Dermis microvascular lymphatic vessel endothelial cell (primary cell): ENCODE measurements at regions not wholly inside any gene's neighbourhood (a gene's known extent, or its start where the extent isn't known, plus 50 kb on each side); places are given as distances from the start of the nearest gene placed in this dataset.
"Not testable (repeated sequence)": the region's sequence is repeated elsewhere in the genome, so short reads cannot be mapped to it uniquely, and the experiment has no call there.

Experiments used
- DNase-seq, 2 donors: peaks; one replicate each; pipeline versions ENCODE4 v3.0.0 to v3.0.0-alpha.2; 2010; ENCODE audit warnings: low read depth in 2 of 2

- DNase-seq = no peak
These were observed 194.8 kb downstream of the KIT start for GRCh38 chr4:54852602-54853001.

GRCh38 chr4:54852054-54852453 is 194.3 kb downstream of the KIT start:
- DNase-seq = no peak

- DNase-seq = no peak
These were observed 187.2 kb downstream of the KIT start for GRCh38 chr4:54844911-54845310.

- DNase-seq = no peak
These were observed 186.2 kb downstream of the KIT start for GRCh38 chr4:54843946-54844345.

- no peak for DNase-seq
These were observed 185.3 kb downstream of the KIT start for GRCh38 chr4:54843106-54843505.

GRCh38 chr4:54842656-54843055 is 184.9 kb downstream of the KIT start:
- no peak for DNase-seq

GRCh38 chr4:54842226-54842625 is 184.5 kb downstream of the KIT start:
- no peak for DNase-seq

GRCh38 chr4:54840992-54841768 is 183.4 kb downstream of the KIT start:
- no peak for DNase-seq

- DNase-seq = no peak
These were observed 182.7 kb downstream of the KIT start for GRCh38 chr4:54840430-54840829.

GRCh38 chr4:54838301-54838700 is 180.5 kb downstream of the KIT start:
- no peak for DNase-seq

GRCh38 chr4:54837576-54838140 is 179.9 kb downstream of the KIT start:
- DNase-seq = no peak

GRCh38 chr4:54828361-54828760 is 170.6 kb downstream of the KIT start:
- not testable (repeated sequence) for DNase-seq

- DNase-seq = no peak
These were observed 165.9 kb downstream of the KIT start for GRCh38 chr4:54823616-54824015.

GRCh38 chr4:54819034-54819433 is 161.3 kb downstream of the KIT start:
- no peak for DNase-seq

GRCh38 chr4:54818481-54818880 is 160.7 kb downstream of the KIT start:
- DNase-seq = no peak

- DNase-seq = no peak
These were observed 155.9 kb downstream of the KIT start for GRCh38 chr4:54813674-54814073.

- no peak for DNase-seq
These were observed 148.6 kb downstream of the KIT start for GRCh38 chr4:54806351-54806750.

GRCh38 chr4:54802336-54802735 is 144.6 kb downstream of the KIT start:
- DNase-seq = no peak

GRCh38 chr4:54800831-54801530 is 143.2 kb downstream of the KIT start:
- no peak for DNase-seq

GRCh38 chr4:54794579-54794978 is 136.8 kb downstream of the KIT start:
- DNase-seq = no peak

- DNase-seq = no peak
These were observed 136.2 kb downstream of the KIT start for GRCh38 chr4:54793856-54794422.
